ENCODE measurements at regions not wholly inside any gene's neighbourhood (a gene's known extent, or its start where the extent isn't known, plus 50 kb on each side); places are given as distances from the start of the nearest gene placed in this dataset.

- in situ Hi-C loops (cut with HindIII; ENCODE audit: low sequenced_read_pairs) = no loop called here
- DNase-seq (ENCODE audit: low read depth, low spot score) = no peak
- H3K4me3 ChIP-seq (ENCODE audit: low read depth, low read length) = no peak overlapping the region
- no peak for TF ChIP-seq CTCF (IDR thresholded peaks at IDR 0.05; ENCODE audit: low read depth, low read length)
Observed at GRCh38 chr3:87719060-87719459, 339.7 kb downstream of the CGGBP1 start.

GRCh38 chr3:87710511-87710910 lies 348.3 kb downstream of the CGGBP1 start:
- no peak for TF ChIP-seq CTCF (IDR thresholded peaks at IDR 0.05; ENCODE audit: low read depth, low read length)
- DNase-seq (ENCODE audit: low read depth, low spot score) = no peak
- in situ Hi-C loops (cut with HindIII; ENCODE audit: low sequenced_read_pairs) = no loop called here
- no peak overlapping the region for H3K4me3 ChIP-seq (ENCODE audit: low read depth, low read length)

- no peak for DNase-seq (ENCODE audit: low read depth, low spot score)
- in situ Hi-C loops (cut with HindIII; ENCODE audit: low sequenced_read_pairs) = no loop called here
- no peak for TF ChIP-seq CTCF (IDR thresholded peaks at IDR 0.05; ENCODE audit: low read depth, low read length)
- H3K4me3 ChIP-seq (ENCODE audit: low read depth, low read length) = no peak overlapping the region
Observed at GRCh38 chr3:87710028-87710427, 348.8 kb downstream of the CGGBP1 start.

- TF ChIP-seq CTCF (IDR thresholded peaks at IDR 0.05; ENCODE audit: low read depth, low read length) = no peak
- in situ Hi-C loops (cut with HindIII; ENCODE audit: low sequenced_read_pairs) = no loop called here
- DNase-seq (ENCODE audit: low read depth, low spot score) = no peak
- H3K4me3 ChIP-seq (ENCODE audit: low read depth, low read length) = no peak overlapping the region
Observed at GRCh38 chr3:87706176-87706575, 352.6 kb downstream of the CGGBP1 start.

GRCh38 chr3:87702600-87702999 lies 356.2 kb downstream of the CGGBP1 start:
- DNase-seq (ENCODE audit: low read depth, low spot score) = no peak
- in situ Hi-C loops (cut with HindIII; ENCODE audit: low sequenced_read_pairs) = no loop called here
- no peak overlapping the region for H3K4me3 ChIP-seq (ENCODE audit: low read depth, low read length)
- no peak for TF ChIP-seq CTCF (IDR thresholded peaks at IDR 0.05; ENCODE audit: low read depth, low read length)

GRCh38 chr3:87696124-87697013 lies 362.4 kb downstream of the CGGBP1 start:
- in situ Hi-C loops (cut with HindIII; ENCODE audit: low sequenced_read_pairs) = no loop called here
- TF ChIP-seq CTCF (IDR thresholded peaks at IDR 0.05; ENCODE audit: low read depth, low read length) = no peak
- no peak overlapping the region for H3K4me3 ChIP-seq (ENCODE audit: low read depth, low read length)
- DNase-seq (ENCODE audit: low read depth, low spot score) = no peak

Data from astrocyte of the spinal cord (primary cell).